H1 (cell line): ENCODE measurements at regions not wholly inside any gene's neighbourhood (a gene's known extent, or its start where the extent isn't known, plus 50 kb on each side); places are given as distances from the start of the nearest gene placed in this dataset.

Experiments
- CTCF ChIA-PET: fragments of 300-600 bp; sonication (Branson Sonifier 250); formaldehyde crosslinking; loops from one replicate; lab custom pipeline; 2021; ENCODE audit not compliant: partially characterized antibody; lab: Charles Lee
- POLR2A ChIA-PET: fragments of 300-600 bp; sonication (Branson Sonifier 250); formaldehyde crosslinking; loops from one replicate; lab custom pipeline; 2021; ENCODE audit warnings: inconsistent platforms; ENCODE audit not compliant: partially characterized antibody; lab: Charles Lee
- DNase-seq, 2 experiments: peaks; one replicate each; pipeline versions ENCODE4 v3.0.0 to v3.0.0-alpha.2; 2010 to 2022; ENCODE audit warnings: low spot score in 2 of 2, low read depth in 1 of 2, mixed read lengths in 1 of 2
- FAIRE-seq: peaks from 2 replicates; lab custom pipeline; 2011; peaks lifted over from hg19 to GRCh38; lab: Jason Lieb, UNC
- H2AFZ ChIP-seq: 2 replicates; pipeline ENCODE4 v1.8.1; 2012; ENCODE audit warnings: low read length, inconsistent platforms
- H2AK5ac ChIP-seq: 2 replicates; pipeline ENCODE4 v1.6.1; 2013; ENCODE audit warnings: low read depth, low read length
- H2BK120ac ChIP-seq: replicated peaks from 2 replicates; pipeline ENCODE3; 2013; ENCODE audit warnings: low read depth, low read length, inconsistent platforms
- H2BK12ac ChIP-seq: 2 replicates; pipeline ENCODE4 v1.6.1; 2013; ENCODE audit warnings: low read depth, low read length
- H2BK15ac ChIP-seq: 2 replicates; pipeline ENCODE4 v1.6.1; 2013; ENCODE audit warnings: low read length
- H2BK20ac ChIP-seq: 2 replicates; pipeline ENCODE4 v1.6.1; 2013; ENCODE audit warnings: low read length
- H2BK5ac ChIP-seq: 2 replicates; pipeline ENCODE4 v1.6.1; 2013; ENCODE audit warnings: low read depth, low read length
- H3K14ac ChIP-seq: 2 replicates; pipeline ENCODE4 v1.6.1; 2013; ENCODE audit warnings: inconsistent platforms; ENCODE audit not compliant: insufficient read length
- H3K18ac ChIP-seq: 2 replicates; pipeline ENCODE4 v1.6.1; 2013; ENCODE audit warnings: low read length; ENCODE audit errors: extremely low read depth
- H3K23ac ChIP-seq: 2 replicates; pipeline ENCODE4 v1.6.1; 2013; ENCODE audit warnings: inconsistent platforms; ENCODE audit not compliant: insufficient read length
- H3K23me2 ChIP-seq: 2 replicates; pipeline ENCODE4 v1.6.1; 2013; ENCODE audit warnings: low read depth, low read length
- H3K27ac ChIP-seq: 2 replicates; pipeline ENCODE4 v1.6.1; 2011; ENCODE audit warnings: low read depth, low read length, inconsistent platforms
- H3K27me3 ChIP-seq, 4 experiments: replicated peaks in 1 of 4; 1 replicate in 1 of 4; 2 replicates in 3 of 4; pipeline versions ENCODE4 v1.6.1 to v1.8.1; 2011 to 2013; ENCODE audit warnings: low read length in 3 of 4, mild to moderate bottlenecking in 3 of 4, inconsistent platforms in 2 of 4, mixed read lengths in 2 of 4, moderate library complexity in 1 of 4; ENCODE audit not compliant: control insufficient read depth in 3 of 4, insufficient read depth in 3 of 4; ENCODE audit errors: extremely low read depth in 1 of 4
- H3K36me3 ChIP-seq, 4 experiments: 2 replicates each; pipeline versions ENCODE4 v1.6.1 to v1.8.1; 2011 to 2013; ENCODE audit warnings: mild to moderate bottlenecking in 4 of 4, low read length in 3 of 4, moderate library complexity in 2 of 4, control low read depth in 1 of 4, inconsistent platforms in 1 of 4; ENCODE audit not compliant: insufficient read depth in 4 of 4, control insufficient read depth in 2 of 4
- H3K4ac ChIP-seq: replicated peaks from 2 replicates; pipeline ENCODE3; 2013; ENCODE audit warnings: low read length, low read depth, mixed read lengths, inconsistent platforms; ENCODE audit not compliant: insufficient read length
- H3K4me1 ChIP-seq, 4 experiments: replicated peaks in 1 of 4; 1 replicate in 1 of 4; 2 replicates in 3 of 4; pipeline versions ENCODE4 v1.6.1 to v1.8.1; 2011 to 2013; ENCODE audit warnings: low read length in 3 of 4, inconsistent platforms in 2 of 4, mixed read lengths in 1 of 4; ENCODE audit not compliant: insufficient read depth in 4 of 4, control insufficient read depth in 3 of 4
- H3K4me2 ChIP-seq, 2 experiments: 2 replicates each; pipeline versions ENCODE4 v1.6.1 to v1.8.1; 2011 to 2013; ENCODE audit warnings: low read depth in 2 of 2, low read length in 2 of 2, control low read depth in 1 of 2, inconsistent platforms in 1 of 2, mild to moderate bottlenecking in 1 of 2; ENCODE audit not compliant: insufficient read depth in 1 of 2
- H3K4me3 ChIP-seq, 4 experiments: fragments of 200-600, 300-600 bp in 1 of 4; sonication (generic), shearing (Covaris generic), sonication (Bioruptor Twin) in 1 of 4; 2 replicates each; pipeline versions ENCODE4 v1.5.1 to v1.8.1; 2011 to 2016; ENCODE audit warnings: low read length in 4 of 4, low read depth in 3 of 4, control low read depth in 2 of 4, inconsistent platforms in 2 of 4, mild to moderate bottlenecking in 2 of 4, mixed read lengths in 1 of 4, moderate library complexity in 1 of 4; ENCODE audit not compliant: insufficient read depth in 2 of 4; ENCODE audit errors: extremely low read depth in 1 of 4
- H3K56ac ChIP-seq: replicated peaks from 2 replicates; pipeline ENCODE3; 2013; ENCODE audit warnings: low read depth, mild to moderate bottlenecking, mixed read lengths, low read length, inconsistent platforms; ENCODE audit not compliant: insufficient read length
- H3K79me1 ChIP-seq: 2 replicates; pipeline ENCODE4 v1.6.1; 2013; ENCODE audit warnings: low read depth, low read length, control low read depth
- H3K79me2 ChIP-seq, 2 experiments: 2 replicates each; pipeline versions ENCODE4 v1.6.1 to v1.8.1; 2012 to 2013; ENCODE audit warnings: low read length in 2 of 2, mild to moderate bottlenecking in 2 of 2, inconsistent platforms in 1 of 2; ENCODE audit not compliant: insufficient read depth in 2 of 2, control insufficient read depth in 1 of 2
- H3K9ac ChIP-seq, 4 experiments: replicated peaks in 1 of 4; 1 replicate in 1 of 4; 2 replicates in 3 of 4; pipeline versions ENCODE4 v1.6.1 to v1.8.1; 2011 to 2013; ENCODE audit warnings: low read depth in 3 of 4, low read length in 3 of 4, control low read depth in 2 of 4, mild to moderate bottlenecking in 2 of 4, moderate library complexity in 2 of 4, inconsistent platforms in 1 of 4; ENCODE audit errors: extremely low read depth in 1 of 4
- H3K9me3 ChIP-seq, 2 experiments: 2 replicates each; pipeline versions ENCODE4 v1.6.1 to v1.8.1; 2012 to 2013; ENCODE audit warnings: mild to moderate bottlenecking in 2 of 2, moderate library complexity in 2 of 2, control low read depth in 1 of 2, inconsistent platforms in 1 of 2, low read depth in 1 of 2, low read length in 1 of 2, mixed read lengths in 1 of 2; ENCODE audit not compliant: insufficient read depth in 2 of 2
- H4K20me1 ChIP-seq, 2 experiments: replicated peaks in 1 of 2; 2 replicates each; pipeline versions ENCODE3 to v1.8.1; 2011 to 2013; ENCODE audit warnings: inconsistent platforms in 2 of 2, low read length in 2 of 2, mild to moderate bottlenecking in 1 of 2; ENCODE audit not compliant: insufficient read depth in 2 of 2, control insufficient read depth in 1 of 2
- H4K5ac ChIP-seq: 2 replicates; pipeline ENCODE4 v1.6.1; 2013; ENCODE audit warnings: low read length, low read depth, mixed read lengths, inconsistent platforms; ENCODE audit not compliant: insufficient read length
- H4K8ac ChIP-seq: 2 replicates; pipeline ENCODE4 v1.8.0; 2013; ENCODE audit warnings: mild to moderate bottlenecking, moderate library complexity, low read length, inconsistent platforms; ENCODE audit not compliant: insufficient read depth; ENCODE audit errors: extremely low read depth
- H4K91ac ChIP-seq: replicated peaks from 2 replicates; pipeline ENCODE3; 2013; ENCODE audit warnings: low read length, mixed read lengths, inconsistent platforms; ENCODE audit not compliant: insufficient read length
- ATF2 ChIP-seq: IDR thresholded peaks from 2 replicates; pipeline ENCODE4 v1.6.1; 2012; ENCODE audit warnings: low read length, inconsistent platforms
- BRCA1 ChIP-seq: IDR thresholded peaks from 2 replicates; pipeline ENCODE4 v1.6.1; 2012; ENCODE audit warnings: low read depth, low read length, improper control_type of control experiment
- CBX8 ChIP-seq: fragments of 300-800, 300-1000 bp; sonication (generic); IDR thresholded peaks from 2 replicates; pipeline ENCODE4 v1.7.1; 2016; ENCODE audit warnings: low read depth, low read length, borderline replicate concordance
- EGR1 ChIP-seq: IDR thresholded peaks from 2 replicates; pipeline ENCODE4 v1.6.1; 2011; ENCODE audit warnings: low read depth, low read length, borderline replicate concordance
- GTF2F1 ChIP-seq: IDR thresholded peaks from 2 replicates; pipeline ENCODE4 v1.6.1; 2012; ENCODE audit warnings: low read depth, low read length, improper control_type of control experiment, borderline replicate concordance
- KDM4A ChIP-seq: IDR thresholded peaks from one replicate; pipeline ENCODE4 v1.7.1; 2012; ENCODE audit warnings: low read depth, mild to moderate bottlenecking, moderate library complexity, low read length, inconsistent platforms; ENCODE audit not compliant: severe bottlenecking
- SP2 ChIP-seq: IDR thresholded peaks from 2 replicates; pipeline ENCODE4 v1.6.1; 2012; ENCODE audit warnings: mild to moderate bottlenecking, low read length, inconsistent platforms
- TEAD4 ChIP-seq: IDR thresholded peaks from 2 replicates; pipeline ENCODE4 v1.6.1; 2012; ENCODE audit warnings: low read depth, low read length, inconsistent platforms, mixed read lengths
- WGBS, 2 experiments: shearing (Covaris generic) in 1 of 2; methylation state at CpG; one replicate each; pipeline versions ENCODE4 v1.1.6 to v1.1.7; 2013 to 2015; ENCODE audit warnings: low lambda C conversion rate in 2 of 2, mixed read lengths in 2 of 2, inconsistent platforms in 1 of 2, low coverage in 1 of 2, missing lambda C conversion rate in 1 of 2; ENCODE audit not compliant: insufficient replicate concordance in 2 of 2, insufficient coverage in 1 of 2, insufficient read length in 1 of 2; ENCODE audit errors: extremely low coverage in 1 of 2, missing lambda C conversion rate in 1 of 2; 5-methylcytosine and 5-hydroxymethylcytosine counted together

- Histone ChIP-seq H3K4me2 (no peak overlapping the region), H3K18ac (no peak overlapping the region), H2AK5ac (no peak overlapping the region), H2BK15ac (no peak overlapping the region), H3K27me3 (no peaks in the 10 kb centered on the region), H2BK5ac (no peak overlapping the region), H3K14ac (no peak overlapping the region), H3K4me1 (no peaks in the 10 kb centered on the region; a peak in 1 of 7 replicates), H3K23me2 (no peaks in the 10 kb centered on the region), H2BK20ac (no peak overlapping the region), H4K20me1 (no peaks in the 10 kb centered on the region), H3K27ac (no peak overlapping the region), H3K23ac (no peak overlapping the region), H3K79me1 (no peaks in the 10 kb centered on the region), H3K9me3 (no peaks in the 10 kb centered on the region), H4K8ac (no peak overlapping the region), H2BK120ac (no peak overlapping the region), H3K9ac (no peak overlapping the region), H4K5ac (no peak overlapping the region), H2BK12ac (no peak overlapping the region), H3K36me3 (no peaks in the 10 kb centered on the region), H3K4me3 (no peak overlapping the region), H3K79me2 (no peaks in the 10 kb centered on the region), H4K91ac (no peak overlapping the region), H3K4ac (no peak overlapping the region), H2AFZ (no peak overlapping the region), H3K56ac (no peak overlapping the region)
- ChIA-PET POLR2A (no interaction called here), CTCF (no interaction called here)
- FAIRE-seq (no peak), DNase-seq (no peak)
- 94% methylated on average over 2 of the region's 2 CpGs; no CpG with 5 or more reads in 1 of the 2 experiments for WGBS, 2 experiments
- no peak for TF ChIP-seq CBX8
- TF ChIP-seq SP2 = no peak
- no peak for TF ChIP-seq EGR1
- no peak for TF ChIP-seq KDM4A
- TF ChIP-seq GTF2F1 = no peak
- no peak for TF ChIP-seq BRCA1
- TF ChIP-seq TEAD4 = no peak
- TF ChIP-seq ATF2 = no peak
These were observed 79.3 kb downstream of the OTOL1 start for GRCh38 chr3:161575901-161576300.
